GM18870 (cell line): ENCODE measurements at regions not wholly inside any gene's neighbourhood (a gene's known extent, or its start where the extent isn't known, plus 50 kb on each side); places are given as distances from the start of the nearest gene placed in this dataset.
"Not testable (repeated sequence)": the region's sequence is repeated elsewhere in the genome, so short reads cannot be mapped to it uniquely, and the experiment has no call there.

Experiments used
- ATAC-seq: cut with Tn5 transposase; IDR thresholded peaks from one replicate; pipeline ENCODE4 v1.9.1; 2021; ENCODE audit warnings: moderate library complexity; ENCODE audit not compliant: unreplicated experiment

GRCh38 chr1:82145656-82146055 is 344.9 kb downstream of the ADGRL2 start:
- no peak for ATAC-seq

- ATAC-seq, result no peak
These were observed 342.5 kb downstream of the ADGRL2 start for GRCh38 chr1:82143108-82143833.

DNA sequence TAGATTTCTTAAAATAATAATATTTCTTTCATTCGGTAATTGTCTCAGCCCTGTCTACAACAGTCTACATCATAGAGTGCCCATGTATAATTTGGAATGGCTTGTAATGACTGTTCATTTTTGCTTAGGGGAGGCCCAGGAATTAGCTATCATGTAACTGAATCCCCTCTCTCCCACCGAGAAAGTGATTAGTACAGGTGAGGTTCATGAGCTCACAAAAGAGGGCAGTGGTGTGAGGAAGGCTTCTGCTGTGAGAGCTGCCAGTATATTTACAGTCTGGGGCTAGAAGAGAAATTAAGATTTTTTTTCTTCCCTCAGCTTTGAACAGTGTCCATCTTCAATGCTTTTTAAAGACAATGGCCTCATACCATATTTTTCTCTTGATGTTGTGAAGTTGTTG is 340.7 kb downstream of the ADGRL2 start:
- ATAC-seq, result no peak

GRCh38 chr1:82139751-82140468 is 339.2 kb downstream of the ADGRL2 start:
- no peak for ATAC-seq

- not testable (repeated sequence) for ATAC-seq
These were observed 335.6 kb downstream of the ADGRL2 start for GRCh38 chr1:82136351-82136750.

DNA sequence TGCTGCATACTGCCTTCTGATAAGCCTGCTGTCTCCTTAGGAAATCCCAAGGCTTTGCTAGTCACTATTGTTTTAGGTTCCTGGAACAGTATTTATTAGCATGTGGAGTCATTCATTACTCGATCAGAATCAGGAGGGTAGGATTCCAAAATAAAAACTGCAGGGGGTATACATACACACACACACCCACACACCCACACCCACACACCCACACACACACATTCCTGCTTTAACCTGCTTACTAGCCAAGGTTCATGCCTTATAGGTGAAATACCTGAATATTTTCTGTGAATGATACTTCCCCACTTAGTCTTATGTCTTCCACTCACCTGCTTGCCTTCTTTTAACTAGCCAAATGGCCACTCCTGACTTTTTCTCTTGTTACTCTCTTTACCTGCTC is 325.1 kb downstream of the ADGRL2 start:
- no peak for ATAC-seq

DNA sequence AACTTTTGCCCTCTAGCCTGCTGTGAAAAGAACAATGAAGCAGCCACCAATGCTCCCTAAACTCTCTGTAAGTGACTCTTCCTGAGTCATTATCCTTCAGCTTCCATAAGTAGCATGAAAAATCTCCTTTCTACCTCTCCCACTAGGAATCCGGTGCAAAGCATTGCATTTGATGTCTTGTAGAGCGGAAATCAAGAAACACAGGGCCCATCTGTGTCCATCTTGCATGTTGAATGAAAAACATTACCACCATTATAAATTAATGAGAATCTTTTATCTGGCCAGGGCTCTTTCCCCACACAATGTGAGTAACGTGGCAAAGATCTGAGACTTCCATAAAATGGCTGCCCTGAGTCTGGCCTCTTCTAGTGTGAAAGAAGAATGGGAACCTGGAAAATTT is 324.4 kb downstream of the ADGRL2 start:
- ATAC-seq, result no peak

DNA sequence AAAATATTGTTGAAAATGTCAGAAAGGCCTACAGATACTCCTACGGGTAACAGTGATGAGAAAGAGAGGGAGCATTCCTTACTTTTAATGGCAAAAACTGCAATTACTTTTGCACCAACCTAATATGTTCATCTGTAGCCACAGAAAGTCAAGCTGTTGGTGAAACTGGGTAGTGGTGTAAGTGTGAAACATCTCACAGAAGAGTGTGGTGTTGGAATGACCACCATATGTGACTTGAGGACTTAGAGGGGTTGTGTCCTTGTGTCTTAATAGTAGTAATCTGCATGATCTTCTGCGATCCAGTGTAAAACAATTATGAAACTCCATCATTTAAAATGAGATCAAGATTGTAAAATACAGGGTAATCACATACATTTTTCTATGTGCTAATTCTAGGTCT is 320.7 kb downstream of the ADGRL2 start:
- no peak for ATAC-seq

DNA sequence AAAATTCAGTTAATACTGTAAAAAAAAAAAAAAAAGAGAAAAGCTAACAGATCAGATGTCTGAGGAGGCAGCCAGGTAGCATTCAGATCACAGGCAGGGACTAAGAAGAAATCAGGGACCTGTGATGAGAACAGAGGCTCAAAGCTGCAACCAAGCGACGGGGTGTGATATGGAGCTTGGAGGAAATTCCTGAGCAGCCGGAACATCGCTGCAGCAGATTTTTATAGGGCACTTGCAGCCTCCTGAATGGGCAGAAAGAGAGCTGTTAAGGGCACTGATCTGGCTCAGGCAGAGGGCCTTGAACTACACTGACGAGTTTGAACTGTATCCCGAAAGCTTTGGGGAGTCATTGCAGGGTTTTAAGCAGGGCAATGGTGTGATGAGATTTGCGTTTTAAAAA is 315.4 kb downstream of the ADGRL2 start:
- no peak for ATAC-seq

DNA sequence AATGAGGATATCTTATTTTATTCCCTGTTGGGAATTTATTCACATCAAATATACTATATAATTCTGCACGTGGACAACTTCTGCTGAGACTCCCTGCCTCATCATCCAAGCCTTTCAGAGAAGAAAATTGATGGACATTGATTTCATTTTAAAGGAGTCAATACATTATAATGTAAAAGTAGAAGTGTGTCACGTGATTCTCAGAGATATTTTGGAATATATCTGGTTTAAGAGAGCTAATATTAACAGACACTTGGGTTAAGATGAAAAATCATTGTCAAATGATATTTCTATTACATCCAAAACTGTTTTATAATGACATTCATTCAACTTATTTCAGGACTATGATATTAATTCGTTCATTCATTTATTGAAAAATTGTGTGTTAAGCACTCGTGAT is 314.2 kb downstream of the ADGRL2 start:
- ATAC-seq, result no peak

DNA sequence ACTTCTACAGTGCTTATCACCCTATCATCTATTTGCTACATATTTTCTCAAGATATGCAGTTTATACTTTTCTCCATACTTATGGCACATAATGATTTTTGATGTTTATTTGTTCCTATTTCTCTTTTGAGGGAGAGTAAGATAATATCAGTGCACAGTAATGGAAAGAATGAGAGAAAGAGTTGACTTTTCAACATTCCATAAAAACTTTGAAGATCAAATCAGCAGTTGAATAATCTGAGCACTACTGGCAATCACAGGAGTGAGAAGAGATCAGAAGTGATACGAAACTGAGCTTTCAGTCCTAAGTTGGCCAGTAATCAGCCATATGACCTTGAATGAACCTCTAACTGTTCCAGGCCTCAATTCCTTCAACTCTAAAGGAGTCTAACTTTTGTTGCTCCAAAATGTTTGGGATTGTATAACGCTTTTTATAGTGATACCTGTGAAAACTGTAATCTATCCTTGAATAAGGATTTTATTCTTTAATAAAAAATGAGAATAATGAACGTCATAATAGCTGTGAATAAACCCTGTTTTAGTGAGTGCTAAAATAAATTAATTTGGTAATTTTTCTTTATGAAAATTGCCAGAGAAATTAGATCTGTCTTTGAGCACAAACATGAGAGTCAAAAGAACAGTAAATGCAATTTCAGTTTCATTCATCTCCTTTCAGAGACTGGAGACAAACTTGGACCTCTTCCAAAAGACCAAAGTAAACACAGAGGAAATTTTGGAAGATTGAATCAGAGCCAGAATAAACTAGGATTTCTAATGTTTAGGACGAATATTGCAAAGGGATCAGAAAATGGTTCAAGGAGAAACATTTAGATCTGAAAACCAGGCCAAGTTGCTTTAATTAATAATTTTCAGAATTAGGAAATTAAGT is 309.9 kb downstream of the ADGRL2 start:
- ATAC-seq, result no peak

- ATAC-seq, result no peak
These were observed 308.1 kb downstream of the ADGRL2 start for GRCh38 chr1:82108843-82109242.

GRCh38 chr1:82106672-82107071 is 305.9 kb downstream of the ADGRL2 start:
- no peak for ATAC-seq

DNA sequence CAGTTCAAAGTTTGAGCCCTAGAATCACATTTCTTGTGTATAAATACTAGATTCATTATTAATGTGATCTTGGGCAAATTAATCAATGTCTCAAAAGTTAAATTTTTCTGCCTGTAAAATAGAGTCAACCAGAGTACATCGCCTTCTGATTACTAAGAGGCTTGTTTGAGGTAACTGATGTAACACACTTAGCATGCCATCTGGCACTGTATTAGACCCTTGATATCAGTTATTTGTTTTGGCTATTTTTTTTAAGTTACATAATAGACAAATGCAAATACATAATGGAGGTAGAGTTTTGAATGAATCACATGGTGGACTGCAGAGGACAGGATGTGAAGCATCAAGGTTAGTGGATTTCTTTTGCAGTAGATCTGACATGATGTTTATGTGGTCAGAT is 298.4 kb downstream of the ADGRL2 start:
- ATAC-seq, result no peak

- ATAC-seq, result no peak
These were observed 293.4 kb downstream of the ADGRL2 start for GRCh38 chr1:82094136-82094535.

GRCh38 chr1:82091729-82092128 is 291.0 kb downstream of the ADGRL2 start:
- no peak for ATAC-seq

GRCh38 chr1:82091265-82091664 is 290.5 kb downstream of the ADGRL2 start:
- no peak for ATAC-seq

GRCh38 chr1:82090104-82090503 is 289.4 kb downstream of the ADGRL2 start:
- ATAC-seq, result no peak

- no peak for ATAC-seq
These were observed 286.0 kb downstream of the ADGRL2 start for GRCh38 chr1:82086739-82087138.

- no peak for ATAC-seq
These were observed 278.9 kb downstream of the ADGRL2 start for GRCh38 chr1:82079607-82080006.

- ATAC-seq, result no peak
These were observed 272.9 kb downstream of the ADGRL2 start for GRCh38 chr1:82073659-82074058.

- ATAC-seq, result no peak
These were observed 272.3 kb downstream of the ADGRL2 start for GRCh38 chr1:82073071-82073470.
